Activated T-cell treated with anti-CD3 and anti-CD28 coated beads, Interleukin-2, amount 50 U/mL, for 4 hours (primary cell): ENCODE measurements at regions not wholly inside any gene's neighbourhood (a gene's known extent, or its start where the extent isn't known, plus 50 kb on each side); places are given as distances from the start of the nearest gene placed in this dataset.
"Not testable (repeated sequence)": the region's sequence is repeated elsewhere in the genome, so short reads cannot be mapped to it uniquely, and the experiment has no call there.

Experiments
- ATAC-seq, 2 donors: fragments of 200-7000 bp; cut with Tn5 transposase; one replicate each; pipeline ENCODE4 v1.10.0; 2021
- DNase-seq: peaks from one replicate; pipeline ENCODE4 v3.0.0-alpha.2; 2020
- H3K27me3 Mint-ChIP-seq: one replicate; pipeline ENCODE4 v1.8.0; 2021; ENCODE audit warnings: low read depth, mixed read lengths
- H3K36me3 Mint-ChIP-seq: one replicate; pipeline ENCODE4 v1.8.0; 2022; ENCODE audit warnings: mixed read lengths; ENCODE audit not compliant: insufficient read depth
- H3K4me1 Mint-ChIP-seq: one replicate; pipeline ENCODE4 v1.8.0; 2021; ENCODE audit warnings: low read depth, mixed read lengths
- H3K4me3 Mint-ChIP-seq: one replicate; pipeline ENCODE4 v1.8.0; 2021; ENCODE audit warnings: mild to moderate bottlenecking, moderate library complexity, mixed read lengths
- H3K9me3 Mint-ChIP-seq: one replicate; pipeline ENCODE4 v1.8.0; 2021; ENCODE audit warnings: mixed read lengths

DNA sequence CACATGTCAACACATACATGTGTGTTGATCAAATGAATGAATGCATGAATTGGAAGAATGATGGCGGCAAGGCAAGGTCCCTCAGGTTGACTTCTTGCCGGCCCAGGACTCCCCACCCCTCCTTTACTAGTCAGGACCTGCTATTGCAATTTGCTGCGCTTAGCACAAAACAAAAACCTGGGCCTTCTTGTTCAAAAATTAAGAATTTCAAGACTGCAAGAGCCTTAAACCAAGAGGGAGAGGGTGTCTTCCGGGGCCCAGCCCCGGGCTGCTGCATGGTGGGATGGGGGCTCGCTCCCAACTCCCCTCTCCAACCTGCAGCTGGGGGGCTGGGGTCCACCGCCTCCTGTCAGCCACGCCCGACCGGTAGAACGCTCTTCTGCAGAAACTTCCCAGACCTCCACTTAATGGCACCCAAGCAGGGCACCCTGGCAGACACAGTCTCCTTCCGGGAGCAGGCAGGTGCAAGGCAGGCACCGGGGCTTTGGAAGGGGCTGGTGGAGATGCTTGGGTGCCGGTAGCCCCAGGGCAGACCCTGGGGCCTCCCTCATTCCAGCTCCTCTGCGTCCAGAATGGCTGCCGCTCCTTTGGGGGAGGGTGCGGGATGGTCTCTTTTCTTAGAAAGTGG is 2896.5 kb downstream of the RPIA start:
- not testable (repeated sequence) for ATAC-seq, DNase-seq, H3K4me1 Mint-ChIP-seq, H3K36me3 Mint-ChIP-seq, H3K27me3 Mint-ChIP-seq, H3K4me3 Mint-ChIP-seq, H3K9me3 Mint-ChIP-seq

DNA sequence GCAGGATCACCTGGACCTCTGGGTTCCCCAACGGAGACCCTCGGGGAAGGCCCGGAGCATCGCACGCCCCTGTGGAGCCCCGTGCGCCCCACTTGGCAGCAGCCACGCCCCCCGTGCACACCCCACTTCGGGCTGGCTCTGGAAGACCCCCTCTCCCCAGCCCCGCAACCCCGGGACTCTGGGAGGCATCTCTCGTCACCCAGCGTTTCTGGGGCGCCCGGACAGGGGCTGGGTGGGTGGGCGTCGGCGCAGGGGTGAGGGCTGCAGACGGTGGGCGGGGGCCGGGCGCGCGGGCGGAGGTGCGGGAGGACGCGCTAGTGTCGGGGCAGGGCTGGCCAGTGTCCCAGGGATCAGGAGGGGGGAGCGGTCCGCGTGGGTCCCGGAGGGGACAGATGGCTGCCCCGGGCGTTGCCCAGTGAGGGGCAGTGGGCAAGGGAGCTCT is 2897.3 kb downstream of the RPIA start:
- not testable (repeated sequence) for H3K9me3 Mint-ChIP-seq, H3K36me3 Mint-ChIP-seq, DNase-seq, ATAC-seq, H3K27me3 Mint-ChIP-seq, H3K4me3 Mint-ChIP-seq, H3K4me1 Mint-ChIP-seq

DNA sequence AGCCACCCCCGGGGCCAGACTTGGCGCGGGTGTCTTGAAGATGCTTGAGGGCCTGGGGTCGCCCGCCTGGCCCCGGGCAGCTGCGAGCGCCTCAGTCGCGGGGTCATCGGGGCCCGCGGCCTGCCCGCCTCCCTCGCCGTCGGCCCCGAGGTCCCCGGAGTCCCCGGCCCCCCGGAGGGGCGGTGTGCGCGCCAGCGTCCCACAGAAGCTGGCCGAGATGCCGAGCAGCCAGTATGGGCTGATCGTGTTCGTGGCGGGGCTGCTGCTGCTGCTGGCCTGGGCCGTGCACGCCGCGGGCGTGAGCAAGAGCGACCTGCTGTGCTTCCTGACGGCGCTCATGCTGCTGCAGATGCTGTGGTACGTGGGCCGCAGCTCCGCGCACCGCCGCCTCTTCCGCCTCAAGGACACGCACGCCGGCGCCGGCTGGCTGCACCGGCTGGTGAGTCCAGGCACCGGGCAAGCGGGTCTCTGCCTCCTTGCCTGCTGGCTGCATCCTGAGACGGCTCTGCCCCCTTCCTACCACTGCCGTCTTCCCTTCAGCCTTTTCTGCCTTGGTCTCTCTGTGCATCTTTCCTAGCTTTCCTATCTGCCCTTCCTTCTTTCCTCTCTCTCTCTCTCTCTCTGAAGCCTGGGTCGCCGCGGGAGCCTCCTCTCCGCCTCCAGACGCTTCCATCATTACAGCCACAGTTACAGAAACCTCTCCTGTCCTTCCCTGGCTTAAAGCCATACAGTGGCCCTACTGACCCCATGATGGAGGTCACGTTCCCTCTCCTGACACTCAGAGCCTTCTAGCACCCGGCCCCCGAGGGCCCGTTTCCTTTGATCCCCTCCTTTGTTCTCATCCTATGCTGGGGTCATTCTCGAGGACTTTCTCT is 2898.2 kb downstream of the RPIA start:
- H3K27me3 Mint-ChIP-seq, H3K36me3 Mint-ChIP-seq, ATAC-seq, H3K9me3 Mint-ChIP-seq, DNase-seq, H3K4me3 Mint-ChIP-seq, H3K4me1 Mint-ChIP-seq: not testable (repeated sequence)

DNA sequence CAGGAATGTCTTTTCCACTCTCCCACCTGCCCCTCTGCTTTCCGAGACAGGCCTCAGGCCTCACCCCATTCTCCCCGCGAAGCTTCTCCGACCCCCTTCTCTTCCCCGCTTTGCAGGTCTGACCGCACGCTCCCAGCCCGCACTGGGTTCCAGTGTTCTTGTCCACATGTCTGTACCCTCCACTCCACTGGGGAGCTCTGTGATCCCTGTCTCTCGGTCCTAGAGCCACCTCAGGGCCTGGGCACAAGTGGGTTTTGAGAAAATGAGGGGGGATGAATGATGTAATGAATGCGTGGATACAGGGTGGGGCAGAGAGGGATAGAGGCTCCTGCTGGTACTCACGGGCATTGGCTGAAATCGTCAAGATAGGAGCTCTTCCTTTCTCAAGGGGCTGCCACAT is 2898.9 kb downstream of the RPIA start:
- H3K4me1 Mint-ChIP-seq, ATAC-seq, H3K4me3 Mint-ChIP-seq, DNase-seq, H3K36me3 Mint-ChIP-seq, H3K9me3 Mint-ChIP-seq, H3K27me3 Mint-ChIP-seq: not testable (repeated sequence)

DNA sequence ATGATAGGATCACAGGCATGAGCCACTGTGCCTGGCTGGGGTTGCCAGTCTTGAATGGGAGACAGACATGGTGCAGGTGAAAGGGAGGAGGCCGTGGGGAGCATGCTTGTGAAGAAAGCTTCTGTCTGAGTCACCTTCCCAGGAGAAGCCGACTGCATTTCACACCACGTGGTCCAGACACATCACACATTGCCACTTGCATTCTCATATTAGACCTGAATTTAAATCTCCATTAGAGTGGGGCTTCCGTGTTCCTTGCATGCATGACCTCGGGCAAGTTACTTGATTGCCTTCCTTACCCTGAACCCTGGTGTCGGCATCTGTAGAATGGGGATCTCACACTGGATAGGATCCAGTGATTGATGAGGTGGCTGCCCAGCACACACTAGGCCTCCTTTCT is 2899.6 kb downstream of the RPIA start:
- not testable (repeated sequence) for ATAC-seq, H3K27me3 Mint-ChIP-seq, DNase-seq, H3K9me3 Mint-ChIP-seq, H3K4me1 Mint-ChIP-seq, H3K36me3 Mint-ChIP-seq, H3K4me3 Mint-ChIP-seq

DNA sequence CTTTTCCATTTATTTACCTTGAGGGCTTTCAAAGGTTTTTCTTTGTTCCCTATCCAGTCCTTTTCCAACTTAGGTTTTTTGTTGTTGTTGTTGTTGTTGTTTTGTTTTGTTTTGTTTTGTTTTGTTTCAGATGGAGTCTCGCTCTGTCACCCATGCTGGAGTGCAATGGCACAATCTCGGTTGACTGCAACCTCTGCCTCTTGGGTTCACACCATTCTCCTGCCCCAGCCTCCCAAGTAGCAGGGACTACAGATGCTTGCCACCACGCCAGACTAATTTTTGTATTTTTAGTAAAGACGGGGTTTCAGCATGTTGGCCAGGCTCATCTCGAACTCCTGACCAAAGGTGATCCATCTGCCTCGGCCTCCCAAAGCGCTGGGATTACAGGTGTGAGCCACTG is 2906.0 kb downstream of the RPIA start:
- H3K36me3 Mint-ChIP-seq, H3K27me3 Mint-ChIP-seq, H3K9me3 Mint-ChIP-seq, H3K4me3 Mint-ChIP-seq, H3K4me1 Mint-ChIP-seq, DNase-seq, ATAC-seq: not testable (repeated sequence)

DNA sequence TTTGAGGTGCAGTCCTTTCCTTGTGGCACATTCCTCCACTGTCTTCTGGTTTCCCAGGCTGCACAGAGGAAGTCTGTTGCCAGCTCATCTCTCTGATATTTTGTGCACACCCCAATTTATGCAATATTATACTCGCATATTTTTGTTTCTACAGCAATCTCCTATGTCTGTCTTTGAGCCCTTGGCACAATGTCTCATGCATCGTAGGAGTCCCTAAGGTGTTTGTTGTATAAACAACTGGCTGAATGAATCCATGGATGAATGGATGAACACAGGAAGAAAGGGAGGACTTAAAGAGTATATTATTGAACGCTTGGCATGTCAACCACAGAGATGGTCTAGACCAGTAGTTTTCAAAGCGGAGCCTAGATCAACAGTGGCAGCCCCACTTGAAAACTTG is 2907.0 kb downstream of the RPIA start:
- H3K4me1 Mint-ChIP-seq, DNase-seq, H3K27me3 Mint-ChIP-seq, H3K9me3 Mint-ChIP-seq, H3K36me3 Mint-ChIP-seq, H3K4me3 Mint-ChIP-seq, ATAC-seq: not testable (repeated sequence)

DNA sequence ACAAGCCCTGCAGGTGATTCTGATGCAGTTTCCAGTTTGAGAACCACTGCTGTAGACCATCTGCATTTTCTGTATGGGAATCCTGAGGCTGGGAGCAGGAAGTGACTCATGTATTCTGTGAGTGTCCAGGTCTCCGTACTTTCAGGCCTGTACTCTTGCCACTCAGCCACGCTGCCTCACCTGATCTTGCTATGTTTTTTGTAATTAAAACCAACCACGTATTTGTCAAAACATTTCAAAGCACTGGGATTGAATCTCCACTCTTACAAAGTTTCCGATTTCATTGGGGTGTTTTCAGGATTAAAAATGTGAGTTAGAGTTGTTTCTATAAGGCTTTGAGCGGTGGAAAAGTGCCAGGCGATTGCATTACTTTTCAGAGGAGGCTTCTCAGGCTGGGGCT is 2907.5 kb downstream of the RPIA start:
- not testable (repeated sequence) for H3K27me3 Mint-ChIP-seq, DNase-seq, H3K4me3 Mint-ChIP-seq, ATAC-seq, H3K4me1 Mint-ChIP-seq, H3K9me3 Mint-ChIP-seq, H3K36me3 Mint-ChIP-seq

DNA sequence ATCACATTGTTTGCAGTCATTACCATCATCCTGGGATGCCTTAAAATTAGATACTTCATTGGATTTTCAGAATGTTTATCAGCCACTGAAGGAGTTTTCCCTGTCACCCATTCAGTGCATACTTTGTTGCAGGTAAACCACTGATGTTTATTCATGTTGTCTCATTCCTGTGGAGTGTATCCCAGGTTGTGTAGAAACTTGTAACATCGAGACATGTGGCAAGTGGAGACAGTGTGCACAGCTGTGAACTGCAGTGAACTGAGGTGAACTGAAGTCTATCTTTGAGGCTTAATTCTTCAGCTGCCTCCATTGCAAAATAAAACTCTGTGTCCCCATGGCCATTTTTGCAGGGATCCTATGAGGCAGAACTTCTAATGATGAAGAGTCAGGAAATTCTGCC is 2911.4 kb downstream of the RPIA start:
- H3K27me3 Mint-ChIP-seq = not testable (repeated sequence)

DNA sequence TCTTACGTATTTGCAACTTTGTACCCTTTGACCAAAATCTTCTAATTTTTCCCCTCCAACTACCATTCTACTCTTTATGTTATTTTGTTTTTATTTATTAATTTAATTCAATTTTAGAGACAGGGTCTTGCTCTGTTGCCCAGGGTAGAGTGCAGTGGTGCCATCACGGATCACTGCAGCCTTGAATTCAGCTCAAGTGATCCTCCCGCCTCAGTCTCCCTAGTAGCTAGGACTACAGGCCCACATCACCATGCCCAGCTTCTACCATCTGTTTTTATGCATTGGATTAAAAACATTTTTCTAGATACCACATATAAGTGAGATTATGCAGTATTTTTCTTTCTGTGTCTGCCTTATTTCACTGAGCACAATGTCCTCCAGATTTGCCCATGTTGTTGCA is 2912.5 kb downstream of the RPIA start:
- H3K4me3 Mint-ChIP-seq, H3K9me3 Mint-ChIP-seq, H3K4me1 Mint-ChIP-seq, DNase-seq, H3K27me3 Mint-ChIP-seq, ATAC-seq, H3K36me3 Mint-ChIP-seq: not testable (repeated sequence)

More for the DNA sequence above, 2911.4 kb downstream of the RPIA start:
- H3K4me1 Mint-ChIP-seq, H3K4me3 Mint-ChIP-seq, DNase-seq, H3K36me3 Mint-ChIP-seq, H3K9me3 Mint-ChIP-seq, ATAC-seq: not testable (repeated sequence)

DNA sequence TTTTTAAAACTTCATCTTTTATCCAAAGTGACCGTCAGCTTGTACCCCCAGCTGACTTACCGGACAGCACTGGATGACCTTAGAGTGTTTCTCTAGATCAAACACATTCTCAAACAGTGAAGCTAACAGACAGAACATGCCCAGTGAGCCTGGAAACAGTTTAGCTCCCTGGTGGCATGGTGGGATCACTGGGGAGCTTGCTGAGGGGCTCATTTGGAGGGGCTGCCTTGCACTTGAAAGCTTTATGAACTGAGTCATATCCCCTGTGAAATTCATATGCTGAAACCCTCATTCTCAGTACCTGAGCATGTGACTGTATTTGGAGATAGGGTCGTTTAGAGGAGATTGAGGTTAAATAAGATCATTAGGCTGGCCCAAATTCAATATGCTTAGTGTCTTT is 2913.2 kb downstream of the RPIA start:
- H3K4me3 Mint-ChIP-seq, H3K36me3 Mint-ChIP-seq, DNase-seq, ATAC-seq, H3K9me3 Mint-ChIP-seq, H3K27me3 Mint-ChIP-seq, H3K4me1 Mint-ChIP-seq: not testable (repeated sequence)

DNA sequence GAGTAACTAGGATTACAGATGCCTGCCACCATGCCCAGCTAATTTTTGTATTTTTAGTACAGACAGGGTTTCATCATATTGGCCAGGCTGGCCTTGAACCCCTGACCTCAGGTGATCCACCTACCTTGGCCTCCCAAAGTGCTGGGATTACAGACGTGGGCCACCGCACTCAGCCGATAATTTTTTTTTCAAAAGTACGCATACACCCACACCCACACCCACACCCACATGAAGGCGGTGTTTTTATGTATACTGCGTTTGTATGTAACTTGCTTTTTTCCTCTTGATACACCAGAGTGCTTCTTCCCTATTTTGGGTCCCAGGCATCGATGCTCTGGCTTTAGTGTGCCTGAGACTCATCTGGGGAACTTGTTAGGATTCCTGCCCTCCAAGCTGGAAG is 2932.3 kb downstream of the RPIA start:
- not testable (repeated sequence) for DNase-seq, H3K36me3 Mint-ChIP-seq, H3K9me3 Mint-ChIP-seq, ATAC-seq, H3K4me1 Mint-ChIP-seq, H3K4me3 Mint-ChIP-seq, H3K27me3 Mint-ChIP-seq

DNA sequence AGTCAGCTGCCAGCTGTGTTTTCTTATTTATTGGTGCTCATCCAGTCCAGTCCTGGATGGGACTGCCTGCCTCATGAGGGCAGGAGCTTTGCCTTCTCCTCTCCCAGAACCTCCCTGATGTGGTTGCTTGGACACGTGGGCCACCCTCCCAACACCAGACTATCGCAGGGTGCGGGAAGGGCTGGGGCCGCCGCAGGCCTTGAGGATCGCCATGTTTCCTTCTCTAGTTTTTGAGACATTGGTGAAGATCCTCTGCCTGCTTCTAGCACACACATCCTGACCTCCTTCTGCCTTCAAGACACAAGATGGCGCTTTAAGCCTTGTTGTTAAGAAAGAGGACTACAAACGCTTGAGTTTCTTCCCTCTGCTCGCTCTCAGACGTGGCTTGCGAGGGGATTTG is 2937.0 kb downstream of the RPIA start:
- ATAC-seq, DNase-seq, H3K36me3 Mint-ChIP-seq, H3K4me1 Mint-ChIP-seq, H3K9me3 Mint-ChIP-seq, H3K4me3 Mint-ChIP-seq, H3K27me3 Mint-ChIP-seq: not testable (repeated sequence)

DNA sequence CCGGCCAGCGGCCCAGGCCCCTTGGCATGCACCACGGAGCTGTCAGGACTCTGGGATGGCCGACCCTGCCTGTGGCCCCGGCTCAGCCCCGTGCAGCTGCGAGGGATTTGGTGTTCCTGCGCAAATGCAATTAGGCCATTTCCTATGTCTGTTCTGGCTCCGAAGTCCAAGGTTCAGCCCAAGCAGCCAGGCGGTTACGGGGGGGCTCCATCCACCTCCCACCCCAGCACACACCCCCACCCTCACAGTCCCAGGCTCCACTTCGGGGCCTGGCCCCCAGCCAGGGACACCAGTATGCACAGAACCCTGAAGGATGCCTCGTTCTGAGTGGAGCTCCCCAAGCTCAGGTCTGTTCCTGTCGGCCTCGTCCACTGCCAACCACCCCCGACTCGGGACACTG is 2965.7 kb downstream of the RPIA start:
- not testable (repeated sequence) for ATAC-seq, H3K27me3 Mint-ChIP-seq, H3K4me3 Mint-ChIP-seq, H3K36me3 Mint-ChIP-seq, H3K4me1 Mint-ChIP-seq, H3K9me3 Mint-ChIP-seq, DNase-seq

DNA sequence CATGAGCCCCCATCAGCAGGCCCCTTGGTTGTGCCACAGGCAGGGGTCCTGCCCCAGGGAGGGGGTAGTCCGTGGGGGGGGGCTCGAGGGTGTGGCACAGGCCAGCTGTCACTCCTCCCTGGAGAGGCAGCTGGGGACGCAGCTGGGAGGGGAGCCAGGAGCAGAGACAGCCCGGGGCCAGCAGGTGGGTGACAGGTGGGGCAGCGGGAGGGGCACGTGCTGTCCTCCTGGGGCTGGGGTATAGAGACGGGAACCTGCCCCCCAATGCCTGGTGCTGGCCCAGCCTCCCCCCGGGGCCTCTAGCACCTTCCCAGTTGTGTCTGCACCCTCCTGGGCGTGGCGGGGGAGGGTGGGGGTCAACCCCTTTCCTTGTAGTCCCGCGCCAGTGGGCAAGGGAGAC is 2966.9 kb downstream of the RPIA start:
- H3K27me3 Mint-ChIP-seq, H3K36me3 Mint-ChIP-seq, H3K9me3 Mint-ChIP-seq, H3K4me3 Mint-ChIP-seq, H3K4me1 Mint-ChIP-seq, ATAC-seq, DNase-seq: not testable (repeated sequence)
